ENCODE measurements at regions not wholly inside any gene's neighbourhood (a gene's known extent, or its start where the extent isn't known, plus 50 kb on each side); places are given as distances from the start of the nearest gene placed in this dataset.
"Not testable (repeated sequence)": the region's sequence is repeated elsewhere in the genome, so short reads cannot be mapped to it uniquely, and the experiment has no call there.

DNA sequence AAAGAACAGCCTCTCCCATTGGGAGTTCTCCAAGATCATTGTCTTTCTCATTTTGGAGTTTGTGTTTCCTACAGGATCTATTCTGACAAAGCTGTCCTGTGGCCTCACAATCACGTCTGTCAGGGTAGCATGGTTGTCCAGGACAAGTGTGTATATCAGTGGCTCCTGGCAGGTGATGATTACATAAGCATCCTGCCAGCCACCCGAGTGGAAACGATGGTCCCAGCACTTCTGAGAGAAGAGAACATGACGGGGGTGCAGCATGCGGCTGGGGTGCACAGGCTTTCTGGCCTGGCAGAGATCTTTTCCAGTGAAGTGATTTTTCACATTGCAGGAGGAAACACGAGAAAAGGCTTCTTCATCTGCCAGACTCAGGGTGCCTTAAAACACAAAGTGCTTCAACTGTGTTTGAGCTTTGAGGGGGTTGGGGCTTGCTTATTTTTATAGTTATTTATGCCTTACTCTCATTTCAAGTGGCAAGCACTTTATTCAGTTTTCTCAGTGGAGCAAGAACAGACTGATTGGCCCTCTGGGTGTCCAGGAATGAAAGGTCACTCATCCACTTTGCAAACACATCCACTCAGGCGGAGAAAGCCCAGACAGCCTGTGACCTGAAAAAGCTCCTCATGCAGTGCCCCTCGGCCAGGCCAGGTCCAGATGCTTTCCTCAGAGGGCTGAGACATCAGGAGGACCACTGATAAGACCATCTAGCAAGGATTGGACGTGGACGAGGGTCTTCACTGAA, 186.0 kb downstream of the DUSP10 start:
- DNase-seq (ENCODE audit: low read depth) = no peak

DNA sequence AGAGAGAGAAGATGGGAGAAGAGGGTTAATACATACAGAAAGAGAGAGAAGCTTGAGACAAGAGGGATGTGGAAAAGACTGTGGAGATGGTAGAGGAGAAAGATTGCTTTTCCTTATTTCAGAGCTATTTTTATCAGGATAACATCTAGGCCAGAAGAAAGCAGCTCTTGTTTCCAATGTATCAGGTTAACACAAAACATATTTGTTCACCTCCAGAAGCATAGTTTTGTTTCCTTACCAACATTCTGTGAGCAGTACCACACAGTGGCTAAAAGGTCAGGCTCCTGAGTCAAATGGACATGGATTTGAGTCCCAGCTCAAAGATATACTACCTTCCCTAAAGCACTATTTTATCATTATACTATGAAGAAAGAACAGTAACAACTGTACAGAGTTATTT, 185.5 kb downstream of the DUSP10 start:
- DNase-seq (ENCODE audit: low read depth) = no peak

DNA sequence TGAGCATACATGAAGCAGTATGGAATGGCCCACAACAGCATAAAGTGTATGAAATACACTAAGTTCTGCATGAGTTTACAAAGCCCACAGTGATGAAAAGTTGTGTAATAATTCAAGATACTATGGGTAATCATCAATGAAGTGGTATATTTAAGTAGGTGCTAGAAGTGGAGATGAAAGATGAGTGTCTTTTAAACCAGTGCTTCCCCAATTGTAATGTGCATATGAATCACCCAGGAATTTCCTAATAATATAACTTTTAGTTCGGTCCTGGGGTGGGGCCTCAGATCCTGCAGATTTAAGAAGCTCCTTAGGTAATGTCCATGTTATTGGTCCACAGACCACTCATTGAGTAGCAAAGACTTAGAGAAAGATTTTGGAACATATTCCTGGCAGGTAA, 184.9 kb downstream of the DUSP10 start:
- no peak for DNase-seq (ENCODE audit: low read depth)

DNA sequence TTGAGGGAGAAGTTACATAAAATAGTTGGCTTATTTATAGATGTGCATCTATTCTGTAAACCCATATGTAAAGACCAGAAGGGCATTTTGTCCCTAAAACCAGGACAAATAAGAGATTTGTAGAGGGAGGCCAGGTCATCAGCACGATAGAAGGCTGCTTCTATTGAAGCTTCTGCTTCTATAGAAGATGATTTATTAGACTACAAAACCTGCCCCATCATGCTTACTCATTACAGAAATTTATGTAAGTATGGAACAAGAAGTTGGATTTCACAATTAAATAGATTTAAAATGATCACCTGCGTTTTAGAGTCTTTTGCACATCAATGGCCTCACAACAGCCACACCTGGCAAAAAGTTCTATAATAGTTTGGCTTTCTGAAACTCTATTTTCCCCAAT, 183.5 kb downstream of the DUSP10 start:
- DNase-seq (ENCODE audit: low read depth) = no peak

DNA sequence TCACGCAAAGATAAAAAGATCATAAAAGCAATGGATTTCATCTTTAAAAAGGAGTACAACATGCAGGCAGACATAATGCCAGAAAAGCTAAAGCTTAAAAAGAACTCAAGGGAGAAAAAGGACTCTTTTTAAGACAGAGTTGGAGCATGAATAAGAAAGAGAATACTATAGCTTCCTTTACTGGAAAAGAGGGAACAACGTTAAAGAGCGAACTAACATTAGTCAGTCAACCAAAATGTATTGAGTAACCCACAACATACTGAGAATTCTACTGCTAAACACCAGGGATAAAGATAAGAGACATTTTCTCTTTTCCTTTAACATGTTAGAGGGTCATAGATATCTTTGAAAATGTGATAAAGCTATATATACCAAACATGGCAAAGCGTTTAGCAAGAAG, 182.0 kb downstream of the DUSP10 start:
- no peak for DNase-seq (ENCODE audit: low read depth)

DNA sequence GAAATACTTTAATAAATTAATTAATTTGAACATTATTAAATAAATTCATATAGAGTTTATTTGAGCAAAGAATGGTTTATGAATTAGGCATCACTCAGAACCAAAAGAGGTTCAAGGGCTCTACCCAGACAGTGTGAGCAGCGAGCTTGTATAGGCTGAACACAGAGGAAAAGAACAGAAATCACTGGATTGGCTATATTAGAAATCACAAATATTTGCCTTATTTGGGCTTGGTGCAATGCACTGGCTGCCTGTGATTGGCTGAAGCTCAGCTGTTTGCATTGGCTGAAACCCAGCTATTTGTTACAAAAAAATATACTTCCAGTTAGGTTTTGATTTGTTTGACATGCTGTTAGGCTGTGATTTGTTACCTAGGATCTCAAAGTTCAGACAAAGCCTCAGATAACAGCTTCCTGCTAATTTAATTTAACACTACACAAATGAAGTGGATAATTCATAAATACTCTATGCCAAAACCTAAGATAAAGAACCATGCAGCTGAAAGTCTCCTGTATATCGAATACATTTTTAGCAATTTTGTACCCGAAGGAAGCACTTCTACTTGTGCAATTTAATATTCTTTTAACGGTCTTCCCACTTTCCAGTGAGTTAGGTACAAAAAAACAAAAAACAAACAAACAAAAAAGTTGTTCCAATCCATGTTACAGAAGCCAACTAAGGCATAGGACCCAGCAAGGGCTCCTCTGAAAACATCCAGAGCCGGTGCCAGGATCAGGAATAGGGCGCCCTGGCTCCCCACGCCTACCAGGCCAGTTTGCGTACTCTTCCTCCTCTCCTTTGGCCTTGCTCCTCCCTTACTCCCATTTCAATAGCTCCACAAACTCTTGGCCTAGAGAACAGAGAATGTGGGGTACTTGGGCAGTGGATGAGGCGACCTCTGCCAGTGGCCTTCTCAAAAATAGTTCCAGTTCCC, 179.1 kb downstream of the DUSP10 start:
- DNase-seq (ENCODE audit: low read depth) = no peak

DNA sequence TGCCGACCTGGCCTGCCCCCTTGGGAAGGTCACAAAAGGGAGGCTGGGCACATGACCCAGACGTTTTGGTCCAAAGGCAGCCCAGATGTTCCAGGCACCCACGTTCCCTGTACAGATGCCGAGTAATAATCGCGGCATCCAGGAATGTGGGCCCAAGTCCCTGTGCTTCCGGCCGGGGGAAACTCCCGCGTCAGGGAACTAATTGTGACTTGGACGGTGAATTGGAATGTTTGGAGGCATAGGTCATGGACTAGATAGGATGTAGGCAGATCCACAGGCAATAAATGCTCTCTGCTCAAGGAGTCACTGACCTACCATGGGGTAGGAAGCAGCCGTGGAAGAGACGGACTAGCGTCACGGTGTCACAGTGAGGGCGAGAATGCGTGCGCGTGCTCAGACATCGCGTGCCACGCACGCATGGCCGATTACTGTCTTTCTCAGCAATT, 178.4 kb downstream of the DUSP10 start:
- DNase-seq (ENCODE audit: low read depth) = no peak

DNA sequence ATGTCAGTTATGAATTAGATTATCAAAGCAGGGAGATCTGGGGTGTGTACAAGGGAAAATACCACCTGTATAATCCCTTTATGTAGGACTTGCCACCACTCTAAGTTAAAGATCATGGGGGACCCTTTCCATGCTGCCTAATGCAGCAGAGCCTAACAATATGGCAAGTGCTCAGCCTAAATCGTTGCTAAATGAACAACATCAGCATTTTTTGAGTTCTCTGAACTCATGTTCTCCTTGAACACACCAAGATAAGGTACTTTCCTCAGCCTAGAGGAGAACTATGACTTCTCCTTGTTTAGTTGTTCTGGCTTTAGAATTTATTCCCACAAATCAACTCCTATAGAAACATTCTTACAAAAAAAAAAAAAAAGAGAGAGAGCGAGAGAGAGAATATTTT, 177.0 kb downstream of the DUSP10 start:
- DNase-seq (ENCODE audit: low read depth) = no peak

DNA sequence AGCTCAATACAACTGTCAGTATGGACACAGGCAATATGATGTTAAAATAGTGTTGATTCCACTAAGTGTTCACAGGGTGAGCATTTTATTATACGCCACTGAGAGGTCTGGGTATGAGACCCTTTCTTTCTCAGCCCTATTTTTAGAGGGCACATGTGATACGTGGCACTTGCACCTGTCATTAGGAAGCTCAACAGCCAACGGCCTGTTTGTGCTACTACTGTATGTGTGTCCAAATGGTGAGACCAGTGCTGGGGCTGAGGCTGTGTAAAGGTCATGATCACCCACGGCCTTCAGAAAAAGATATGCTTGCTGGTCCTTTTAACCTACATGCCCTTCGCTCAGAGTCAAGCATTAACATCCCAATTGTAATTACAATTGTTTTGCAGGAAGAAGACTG, 176.2 kb downstream of the DUSP10 start:
- peak; percentile 87 for DNase-seq (ENCODE audit: low read depth)

DNA sequence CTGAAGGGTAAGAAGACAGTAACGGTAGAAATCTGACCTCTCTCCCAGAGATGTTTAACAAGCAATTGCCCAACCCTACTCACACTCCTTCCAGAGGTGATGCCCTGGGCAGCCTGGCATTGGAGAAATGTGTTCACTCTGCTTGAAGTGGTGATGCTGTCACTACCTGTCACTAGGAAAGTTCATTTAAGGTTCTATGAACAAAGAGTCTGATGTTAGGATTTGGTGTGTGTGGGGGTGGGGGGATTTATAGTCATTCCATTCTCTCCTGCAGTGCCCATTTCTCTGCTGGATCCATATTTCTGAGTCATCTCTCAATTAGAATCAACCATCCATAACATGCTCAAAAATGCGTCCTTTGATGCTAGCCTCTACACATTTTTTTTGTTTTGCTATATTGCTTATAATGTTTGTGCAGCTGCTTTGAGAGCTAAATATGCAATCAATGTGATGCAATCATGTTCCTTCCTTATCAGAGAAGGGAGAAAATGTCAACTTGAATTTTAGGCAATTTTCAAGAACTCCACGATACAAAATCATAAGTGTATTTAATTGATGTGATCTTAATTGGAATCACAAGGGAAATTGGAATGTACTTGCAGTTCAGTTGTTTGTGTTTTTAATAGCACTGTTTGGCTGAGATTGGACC, 173.9 kb downstream of the DUSP10 start:
- no peak for DNase-seq (ENCODE audit: low read depth)

DNA sequence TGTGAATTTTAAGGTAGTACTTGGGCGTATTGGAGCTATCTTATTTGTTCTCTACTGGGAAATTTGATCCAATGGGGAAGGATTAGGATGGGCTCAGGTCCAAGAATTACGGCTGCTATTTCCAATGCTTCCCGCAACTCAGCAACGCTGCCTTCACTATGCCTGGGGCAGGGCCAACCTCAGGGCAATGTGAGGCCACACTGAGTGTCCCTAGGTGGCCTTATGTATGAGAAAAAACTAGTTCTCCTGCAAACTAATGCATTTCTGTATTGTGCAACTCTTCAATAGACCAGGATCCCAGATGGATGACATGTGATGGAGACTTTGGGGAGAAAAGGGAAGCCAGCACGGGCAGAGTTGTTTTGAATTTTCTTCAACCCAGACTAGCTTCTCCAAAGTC, 168.1 kb downstream of the DUSP10 start:
- DNase-seq (ENCODE audit: low read depth) = no peak

DNA sequence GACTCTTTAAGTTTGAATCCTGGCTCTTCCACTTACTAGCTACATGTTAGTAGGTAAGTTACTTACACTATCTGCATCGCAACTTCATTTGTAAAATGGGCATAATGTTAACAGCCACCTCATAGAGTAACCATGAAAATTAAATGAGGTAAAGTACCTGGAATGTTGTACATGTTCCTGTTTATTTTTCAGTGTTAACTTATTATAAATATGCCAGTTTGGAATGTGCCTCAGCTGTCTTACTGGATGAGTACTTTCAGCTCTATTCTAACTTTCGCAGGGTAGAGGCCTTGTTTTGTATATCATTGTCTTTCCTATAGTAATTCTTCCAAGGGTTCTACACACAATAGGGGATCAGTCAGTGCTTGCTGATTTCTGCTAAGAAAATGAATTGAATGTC, 167.4 kb downstream of the DUSP10 start:
- no peak for DNase-seq (ENCODE audit: low read depth)

DNA sequence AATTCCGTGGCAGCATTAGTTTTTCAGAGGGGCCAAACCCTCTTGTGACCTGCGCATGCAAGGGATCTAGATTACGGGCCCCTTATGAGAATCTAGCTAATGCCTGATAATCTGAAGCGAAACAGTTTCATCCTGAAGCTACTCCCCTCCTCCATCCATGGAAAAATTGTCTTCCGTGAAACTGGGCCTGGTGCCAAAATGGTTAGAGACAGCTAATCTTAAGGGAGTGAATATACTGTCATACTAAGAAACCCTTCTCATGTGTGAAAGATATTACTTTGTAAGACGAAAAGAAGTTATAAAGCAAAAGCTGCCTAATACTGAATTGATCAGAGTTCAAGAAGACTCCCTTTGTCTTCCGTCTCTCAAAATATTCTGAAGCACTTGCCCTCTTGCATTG, 166.3 kb downstream of the DUSP10 start:
- peak; percentile 31 for DNase-seq (ENCODE audit: low read depth)

DNA sequence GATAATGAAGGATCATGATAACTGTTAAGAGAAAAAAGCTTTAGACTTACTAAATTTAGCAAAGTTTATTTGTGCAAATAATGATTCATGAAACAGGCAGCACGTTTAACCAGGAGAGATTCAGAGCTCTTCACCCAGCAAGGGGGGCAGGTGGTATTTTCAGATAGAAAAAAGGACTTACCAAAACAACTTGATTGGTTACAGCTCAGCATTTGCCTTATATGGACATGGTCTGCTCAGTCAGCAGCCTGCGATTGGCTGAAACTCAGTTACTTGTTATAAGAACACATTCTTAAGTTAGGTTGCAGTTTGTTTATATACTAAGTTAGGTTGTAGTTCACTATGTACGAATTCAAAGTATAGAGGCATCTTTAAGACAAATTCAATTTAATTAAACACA, 165.6 kb downstream of the DUSP10 start:
- peak; percentile 62 for DNase-seq (ENCODE audit: low read depth)

DNA sequence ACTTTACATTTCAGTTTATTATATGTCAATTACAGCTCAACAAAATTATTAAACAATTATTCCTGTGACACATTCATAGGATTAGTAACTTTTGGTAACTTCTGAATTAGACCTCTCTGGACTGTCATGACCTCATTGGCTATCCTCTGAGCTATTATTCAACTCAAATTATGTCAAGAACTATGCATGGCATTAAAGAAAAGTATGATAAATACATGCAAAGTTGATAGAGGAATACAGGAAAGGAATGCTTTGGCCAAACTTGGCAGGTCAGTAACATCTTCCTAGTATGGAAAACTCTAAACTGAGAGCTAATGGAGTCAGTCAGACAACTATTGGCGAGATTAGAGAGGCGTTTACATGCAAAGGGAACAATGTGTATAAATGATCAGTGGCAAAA, 158.4 kb downstream of the DUSP10 start:
- DNase-seq (ENCODE audit: low read depth) = no peak

DNA sequence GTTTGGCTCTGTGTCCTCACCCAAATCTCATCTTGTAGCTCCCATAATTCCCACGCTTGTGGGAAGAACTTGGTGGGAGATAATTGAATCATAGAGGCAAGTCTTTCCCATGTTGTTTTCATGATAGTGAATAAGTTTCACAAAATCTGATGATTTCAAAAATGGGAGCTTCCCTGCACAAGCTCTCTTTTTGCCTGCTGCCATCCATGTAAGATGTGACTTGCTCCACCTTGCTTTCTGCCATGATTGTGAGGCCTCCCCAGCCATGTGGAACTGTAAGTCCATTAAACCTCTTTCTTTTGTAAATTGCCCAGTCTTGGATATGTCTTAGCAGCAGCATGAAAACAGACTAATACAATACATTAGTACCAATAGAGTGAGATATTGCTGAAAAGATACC, 154.9 kb downstream of the DUSP10 start:
- not testable (repeated sequence) for DNase-seq (ENCODE audit: low read depth)

DNA sequence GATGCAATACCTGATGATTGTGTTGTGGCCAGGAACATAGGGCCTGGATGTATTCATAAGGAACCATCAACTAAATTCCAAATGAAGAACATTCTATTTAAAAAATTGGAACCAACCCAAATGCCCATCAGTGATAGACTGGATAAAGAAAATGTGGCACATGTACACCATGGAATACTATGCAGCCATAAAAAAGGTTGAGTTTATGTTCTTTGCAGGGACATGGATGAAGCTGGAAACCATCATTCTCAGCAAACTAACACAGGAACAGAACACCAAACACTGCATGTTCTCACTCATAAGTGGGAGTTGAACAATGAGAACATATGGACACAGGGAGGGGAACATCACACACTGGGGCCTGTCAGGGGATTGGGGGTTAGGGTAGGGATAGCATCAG, 150.6 kb downstream of the DUSP10 start:
- not testable (repeated sequence) for DNase-seq (ENCODE audit: low read depth)

DNA sequence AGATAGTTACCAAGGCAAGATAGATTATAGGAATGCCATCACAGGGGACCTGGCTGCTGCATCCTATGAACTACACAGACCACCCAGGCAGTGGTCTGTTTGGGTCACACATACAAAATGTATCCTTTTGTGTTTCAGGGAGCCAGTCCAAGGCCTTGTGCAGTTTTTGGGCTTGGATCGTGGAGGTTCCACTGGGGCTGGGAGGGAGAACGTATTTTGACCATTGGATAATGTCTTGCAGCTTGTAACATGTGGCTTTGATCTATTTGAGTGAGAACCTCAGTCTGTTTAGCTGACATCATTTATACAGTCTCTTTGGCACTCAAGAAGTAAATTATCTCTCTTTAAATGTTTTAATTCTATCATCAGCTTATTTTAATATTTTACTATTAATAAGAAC, 147.3 kb downstream of the DUSP10 start:
- DNase-seq (ENCODE audit: low read depth) = no peak

DNA sequence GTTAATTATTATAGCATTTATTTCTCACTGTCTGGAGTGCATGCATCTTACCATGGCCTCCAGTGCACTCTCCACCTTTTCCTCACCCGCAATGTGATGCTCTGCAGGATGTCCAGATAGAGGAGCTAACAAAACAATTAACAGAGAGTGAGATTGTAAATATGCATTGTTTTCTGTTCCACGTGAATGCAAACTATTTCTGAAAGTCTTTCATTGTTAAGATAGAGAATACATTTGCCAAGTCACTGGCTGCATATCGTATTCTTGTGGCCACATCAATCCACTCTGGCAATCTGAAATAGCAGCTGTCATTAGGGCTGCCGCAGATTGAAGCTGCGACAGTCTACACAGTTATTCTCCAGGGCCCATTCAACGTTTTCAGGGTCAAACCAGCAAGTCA, 143.8 kb downstream of the DUSP10 start:
- DNase-seq (ENCODE audit: low read depth) = peak; percentile 21

DNA sequence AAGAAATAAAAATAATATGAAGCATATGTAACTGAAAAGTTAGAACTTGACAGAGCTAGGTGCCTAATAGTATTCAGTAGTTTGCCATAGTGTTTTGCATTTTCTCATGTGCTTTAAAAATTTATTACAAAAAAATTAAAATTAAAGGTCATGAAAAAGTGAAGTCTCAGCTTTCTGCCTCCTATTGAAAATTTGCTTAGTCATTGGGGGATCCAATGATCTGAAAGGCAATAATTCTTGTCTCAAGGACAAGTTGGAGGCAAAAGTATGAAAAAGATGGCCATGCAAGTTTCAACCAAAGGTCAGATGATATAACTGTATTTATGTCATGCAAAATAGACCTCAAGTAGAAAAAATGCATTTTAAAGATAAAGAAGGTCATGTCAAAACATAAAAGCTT, 140.7 kb downstream of the DUSP10 start:
- DNase-seq (ENCODE audit: low read depth) = no peak

DNA sequence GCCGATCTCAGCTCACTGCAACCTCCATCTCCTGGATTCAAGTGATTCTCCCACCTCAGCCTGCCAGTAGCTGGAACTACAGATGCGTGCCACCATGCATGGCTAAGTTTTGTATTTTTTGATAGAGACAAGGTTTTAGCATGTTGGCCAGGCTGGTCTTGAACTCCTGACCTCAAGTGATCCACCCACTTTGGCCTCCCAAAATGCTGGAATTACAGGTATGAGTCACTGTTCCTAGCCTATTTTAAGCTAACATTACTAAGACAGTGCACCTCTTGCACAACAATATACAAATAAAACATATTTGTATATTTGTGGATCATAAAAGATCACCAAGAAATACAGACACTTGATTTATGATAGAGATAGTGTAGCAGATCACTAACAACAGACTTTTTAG, 139.1 kb downstream of the DUSP10 start:
- no peak for DNase-seq (ENCODE audit: low read depth)

DNA sequence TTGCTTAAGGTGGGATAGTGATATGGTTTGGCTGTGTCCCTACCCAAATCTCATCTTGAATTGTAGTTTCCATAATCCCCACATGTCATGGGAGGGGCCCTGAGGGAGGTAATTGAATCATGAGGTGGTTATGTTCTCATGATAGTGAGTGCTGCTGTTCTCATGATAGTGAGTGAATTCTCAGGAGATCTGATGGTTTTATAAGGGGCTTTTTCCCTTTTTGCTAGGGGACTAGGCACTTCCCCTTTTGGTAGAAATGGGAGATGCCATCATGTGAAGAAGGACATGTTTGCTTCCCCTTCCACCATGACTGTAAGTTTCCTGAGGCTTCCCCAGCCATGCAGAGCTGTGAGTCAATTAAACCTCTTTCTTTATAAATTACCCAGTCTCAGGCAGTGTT, 137.5 kb downstream of the DUSP10 start:
- not testable (repeated sequence) for DNase-seq (ENCODE audit: low read depth)

Measured in myocyte (in vitro differentiated cells).